Right lobe of liver (tissue), 4 donors: ENCODE measurements at regions not wholly inside any gene's neighbourhood (a gene's known extent, or its start where the extent isn't known, plus 50 kb on each side); places are given as distances from the start of the nearest gene placed in this dataset.

ENCODE experiments used
- CTCF ChIP-seq, 4 donors: fragments of 200-600 bp in 3 of 4; fragments of 450-650 bp in 1 of 4; IDR thresholded peaks; one replicate each; pipeline versions ENCODE4 v1.5.1 to v1.8.0; 2016 to 2022; ENCODE audit warnings: antibody characterized with exemption in 4 of 4, mild to moderate bottlenecking in 2 of 4
- POLR2A ChIP-seq: fragments of 450-650 bp; IDR thresholded peaks from one replicate; pipeline ENCODE4 v1.6.1; 2017; ENCODE audit warnings: antibody characterized with exemption, mild to moderate bottlenecking
- donor health status: DM: no; HTN: no; CAD: no.
- donor health status: DM: no; HTN: no; CAD: no.
- donor health status: DM: no; HTN: yes; CAD: no.

GRCh38 chr6:66772800-66773199 lies 1065.8 kb upstream of the EYS start:
- TF ChIP-seq CTCF (IDR thresholded peaks at IDR 0.05) (no peak), POLR2A (no peak)
